Kidney glomerular epithelial cell (primary cell): ENCODE measurements at regions not wholly inside any gene's neighbourhood (a gene's known extent, or its start where the extent isn't known, plus 50 kb on each side); places are given as distances from the start of the nearest gene placed in this dataset.
"Not testable (repeated sequence)": the region's sequence is repeated elsewhere in the genome, so short reads cannot be mapped to it uniquely, and the experiment has no call there.

Experiments
- DNase-seq: peaks from one replicate; lab custom pipeline; 2025; lab: John Stamatoyannopoulos, UW

DNA sequence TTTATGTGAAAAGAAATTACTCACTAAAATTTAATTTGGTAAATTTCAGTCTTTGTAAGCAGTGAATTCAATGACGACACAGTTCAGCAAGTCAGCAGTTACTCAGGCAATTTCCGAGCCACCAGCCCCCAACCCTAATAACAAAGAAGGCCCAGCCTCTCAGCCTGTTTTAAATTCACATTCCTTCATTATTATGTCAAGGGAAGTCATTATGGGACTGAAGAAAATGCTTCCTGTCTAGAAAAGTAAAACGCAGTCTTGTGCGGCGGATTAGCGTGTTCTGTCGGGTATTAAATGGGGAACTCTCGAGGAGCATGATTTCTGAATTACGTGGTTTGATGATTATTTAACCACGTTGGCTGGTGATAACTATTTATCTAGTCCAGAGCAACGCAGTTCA, 177.6 kb downstream of the AIPL1 start:
- no peak for DNase-seq

DNA sequence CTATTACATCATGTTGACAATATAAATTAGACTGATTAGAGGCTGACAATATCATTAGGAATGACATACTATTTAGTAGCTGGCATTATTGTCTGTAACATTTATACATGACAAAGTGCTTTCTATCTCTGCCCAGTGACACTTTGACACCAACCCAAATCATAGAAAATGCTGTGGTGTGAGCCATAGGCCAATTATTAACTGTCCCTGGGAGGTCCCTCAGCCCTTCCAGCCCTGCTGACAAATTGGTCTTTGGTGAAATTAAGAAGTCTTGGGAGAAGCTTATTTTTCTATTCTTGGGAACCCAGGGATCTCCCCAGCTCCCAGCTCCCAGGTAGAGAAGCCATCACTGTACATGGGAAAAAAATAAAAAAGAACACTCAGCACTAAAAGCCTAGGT, 179.6 kb downstream of the AIPL1 start:
- no peak for DNase-seq

GRCh38 chr17:6254036-6254435, 180.9 kb downstream of the AIPL1 start:
- no peak for DNase-seq

DNA sequence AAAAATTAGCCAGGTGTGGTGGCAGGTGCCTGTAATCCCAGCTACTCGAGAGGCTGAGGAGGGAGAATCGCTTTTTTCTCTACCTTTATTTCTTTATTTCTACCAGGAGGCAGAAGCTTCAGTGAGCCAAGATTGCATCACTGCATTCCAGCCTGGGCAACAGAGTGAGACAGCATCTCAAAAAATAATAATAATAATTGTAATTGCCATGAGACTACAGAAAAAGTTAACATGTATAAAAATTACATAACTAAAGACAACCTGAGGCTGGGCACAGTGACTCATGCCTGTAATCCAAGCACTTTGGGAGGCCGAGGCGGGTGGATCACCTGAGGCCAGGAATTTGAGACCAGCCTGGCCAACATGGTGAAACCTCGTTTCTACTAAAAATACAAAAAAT, 181.5 kb downstream of the WSCD1 start:
- not testable (repeated sequence) for DNase-seq

GRCh38 chr17:6249732-6250131, 179.6 kb downstream of the WSCD1 start:
- no peak for DNase-seq

GRCh38 chr17:6248061-6248460, 177.9 kb downstream of the WSCD1 start:
- no peak for DNase-seq

- no peak for DNase-seq
These were observed 175.4 kb downstream of the WSCD1 start for GRCh38 chr17:6245301-6246177.

- no peak for DNase-seq
These were observed 174.6 kb downstream of the WSCD1 start for GRCh38 chr17:6244796-6245195.

GRCh38 chr17:6244253-6244652, 174.1 kb downstream of the WSCD1 start:
- no peak for DNase-seq

- no peak for DNase-seq
These were observed 173.0 kb downstream of the WSCD1 start for GRCh38 chr17:6243186-6243585.

DNA sequence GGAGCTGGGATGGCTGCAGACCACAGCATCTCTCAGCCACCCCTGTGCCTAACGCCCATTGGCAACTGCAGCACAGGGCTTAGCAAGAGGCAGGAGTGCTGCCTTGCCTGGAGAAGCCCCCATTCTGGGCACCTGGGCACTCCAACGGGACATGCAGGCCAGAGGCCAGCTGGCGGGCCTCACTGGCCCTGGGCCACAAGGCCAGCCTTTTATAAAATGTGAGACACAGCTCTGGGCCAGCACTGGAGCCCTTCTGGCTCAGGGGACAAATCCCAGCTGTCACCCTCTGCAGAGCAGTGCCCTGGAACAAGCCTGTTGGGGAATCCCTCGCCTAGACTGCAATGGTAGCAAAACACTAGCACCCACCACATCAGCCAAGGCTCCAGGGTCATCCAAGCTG, 171.8 kb downstream of the WSCD1 start:
- no peak for DNase-seq

DNA sequence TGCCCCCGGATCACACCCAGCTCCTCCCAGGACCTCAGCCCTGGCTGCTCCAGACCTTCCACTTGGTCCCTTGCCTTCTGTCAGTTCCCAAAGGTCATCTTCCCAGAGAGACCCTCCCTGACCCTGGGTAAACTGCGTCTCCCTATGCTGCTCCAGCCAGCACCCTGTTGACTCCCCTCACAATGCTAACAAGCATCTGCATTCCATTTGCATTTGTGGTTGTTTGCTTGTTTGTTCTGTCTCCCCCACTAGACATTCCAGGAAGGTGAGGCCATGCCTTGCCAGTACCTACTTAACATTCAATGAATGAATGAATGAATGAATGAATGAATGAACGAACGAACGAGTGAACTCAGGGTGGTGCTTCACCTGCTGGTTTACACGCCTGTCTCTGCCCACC, 171.2 kb downstream of the WSCD1 start:
- no peak for DNase-seq

DNA sequence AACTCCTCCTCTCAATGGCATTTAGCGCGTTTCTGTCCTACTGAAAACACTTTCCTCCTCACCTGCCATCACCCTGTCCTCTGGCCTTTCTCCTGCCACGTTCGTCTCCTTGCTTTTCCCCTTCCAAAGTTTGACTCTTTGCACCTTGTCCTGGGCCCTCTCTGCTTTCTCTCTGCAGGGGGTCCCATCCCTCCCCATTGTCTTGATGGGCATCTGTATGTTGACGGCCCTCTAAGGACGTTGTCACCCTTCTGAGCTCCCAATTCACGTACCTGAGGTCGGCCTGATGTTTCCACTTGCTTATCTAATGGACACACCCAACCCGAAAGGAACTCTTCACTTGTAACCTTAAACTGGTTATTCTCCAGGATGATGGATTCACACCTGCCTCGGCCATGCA, 170.4 kb downstream of the WSCD1 start:
- no peak for DNase-seq

GRCh38 chr17:6240001-6240400, 169.8 kb downstream of the WSCD1 start:
- no peak for DNase-seq

DNA sequence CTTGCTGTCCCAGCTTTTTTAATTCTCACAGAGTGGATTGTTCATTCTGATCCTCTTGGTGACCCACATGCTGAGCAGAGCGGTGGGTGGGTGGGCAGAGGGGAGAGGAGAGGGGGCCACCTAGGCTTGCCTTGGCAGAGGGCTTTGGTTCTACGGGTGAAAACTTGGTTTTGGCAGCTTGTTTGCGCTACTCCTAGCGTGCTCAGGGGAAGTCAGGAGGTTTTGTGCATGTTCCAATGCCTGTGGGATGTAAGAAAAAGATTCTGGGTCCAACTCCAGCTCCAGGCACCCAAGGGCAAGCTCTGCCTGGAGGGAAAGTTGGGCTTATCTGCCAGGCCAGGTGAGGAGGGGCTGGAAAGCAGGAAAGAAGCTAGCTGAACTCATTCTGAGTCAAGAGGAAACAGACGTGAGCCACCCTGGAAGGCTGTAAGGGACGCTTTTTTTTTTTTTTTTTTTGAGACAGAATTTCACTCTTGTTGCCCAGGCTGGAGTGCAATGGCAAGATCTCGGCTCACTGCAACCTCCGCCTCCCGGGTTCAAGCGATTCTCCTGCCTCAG, 169.1 kb downstream of the WSCD1 start:
- no peak for DNase-seq

DNA sequence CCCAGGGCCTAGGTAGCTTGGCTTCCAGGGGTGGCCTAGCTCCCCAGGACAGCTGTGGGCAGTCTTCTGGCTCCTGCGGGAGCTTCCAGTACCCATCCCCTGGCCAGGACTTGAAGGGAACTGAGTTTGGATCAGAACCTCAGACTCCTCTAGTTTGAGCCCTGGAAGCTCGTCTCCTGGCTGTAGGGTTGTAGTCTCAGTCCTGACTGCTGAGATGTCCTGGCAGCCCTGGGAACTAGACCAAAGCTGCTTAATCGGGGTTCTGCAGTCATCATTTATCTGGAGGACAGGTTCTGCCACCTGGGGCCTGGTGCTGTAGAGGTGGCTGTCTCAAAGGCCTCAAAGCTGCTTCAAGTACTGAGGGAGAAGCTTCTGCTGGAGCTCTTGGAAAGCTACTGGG, 163.7 kb downstream of the WSCD1 start:
- no peak for DNase-seq

GRCh38 chr17:6233339-6233738, 163.2 kb downstream of the WSCD1 start:
- no peak for DNase-seq

GRCh38 chr17:6232732-6233101, 162.5 kb downstream of the WSCD1 start:
- no peak for DNase-seq

DNA sequence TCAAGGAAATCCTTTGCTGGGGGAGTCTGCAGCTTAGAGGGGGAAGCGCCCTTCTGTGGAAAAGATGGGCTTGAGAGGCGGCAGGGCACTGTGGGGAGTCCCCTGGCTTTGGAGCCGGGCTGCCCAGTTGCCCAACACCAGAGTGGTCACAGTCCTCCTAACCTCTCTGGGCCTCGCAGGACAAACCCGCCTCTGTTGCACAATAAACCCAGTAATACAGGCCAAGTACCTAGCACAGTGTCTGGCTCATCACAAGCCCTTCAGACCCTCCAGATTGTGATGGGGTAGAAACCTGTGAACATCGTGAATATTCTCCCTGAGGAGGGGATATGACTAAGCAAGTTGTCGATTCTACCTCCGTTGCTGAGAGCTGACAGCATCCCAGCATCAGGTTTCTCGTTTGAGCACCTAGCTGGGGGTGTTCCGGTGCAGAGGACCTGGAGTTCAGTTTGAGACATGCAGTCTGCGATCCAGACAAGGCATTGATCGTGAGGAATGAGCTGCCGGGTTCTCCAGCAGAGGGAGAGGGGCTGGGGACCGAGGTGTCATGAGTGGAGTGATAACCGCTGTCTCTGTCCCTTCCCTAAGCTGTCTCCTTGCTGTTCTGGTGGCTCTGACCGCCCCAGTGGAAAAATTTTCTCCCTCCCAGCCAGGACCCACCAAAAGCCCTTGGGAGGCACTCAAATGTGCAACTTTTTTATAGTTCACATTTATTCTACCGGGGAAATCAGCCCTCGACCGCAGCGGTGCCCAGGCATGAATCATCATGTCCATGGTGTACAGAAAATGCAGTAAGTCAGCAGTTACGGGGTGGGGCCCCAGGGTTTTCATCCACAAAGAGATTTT, 161.9 kb downstream of the WSCD1 start:
- no peak for DNase-seq

GRCh38 chr17:6231465-6231864, 161.3 kb downstream of the WSCD1 start:
- no peak for DNase-seq

- no peak for DNase-seq
These were observed 148.2 kb downstream of the WSCD1 start for GRCh38 chr17:6218333-6218732.

DNA sequence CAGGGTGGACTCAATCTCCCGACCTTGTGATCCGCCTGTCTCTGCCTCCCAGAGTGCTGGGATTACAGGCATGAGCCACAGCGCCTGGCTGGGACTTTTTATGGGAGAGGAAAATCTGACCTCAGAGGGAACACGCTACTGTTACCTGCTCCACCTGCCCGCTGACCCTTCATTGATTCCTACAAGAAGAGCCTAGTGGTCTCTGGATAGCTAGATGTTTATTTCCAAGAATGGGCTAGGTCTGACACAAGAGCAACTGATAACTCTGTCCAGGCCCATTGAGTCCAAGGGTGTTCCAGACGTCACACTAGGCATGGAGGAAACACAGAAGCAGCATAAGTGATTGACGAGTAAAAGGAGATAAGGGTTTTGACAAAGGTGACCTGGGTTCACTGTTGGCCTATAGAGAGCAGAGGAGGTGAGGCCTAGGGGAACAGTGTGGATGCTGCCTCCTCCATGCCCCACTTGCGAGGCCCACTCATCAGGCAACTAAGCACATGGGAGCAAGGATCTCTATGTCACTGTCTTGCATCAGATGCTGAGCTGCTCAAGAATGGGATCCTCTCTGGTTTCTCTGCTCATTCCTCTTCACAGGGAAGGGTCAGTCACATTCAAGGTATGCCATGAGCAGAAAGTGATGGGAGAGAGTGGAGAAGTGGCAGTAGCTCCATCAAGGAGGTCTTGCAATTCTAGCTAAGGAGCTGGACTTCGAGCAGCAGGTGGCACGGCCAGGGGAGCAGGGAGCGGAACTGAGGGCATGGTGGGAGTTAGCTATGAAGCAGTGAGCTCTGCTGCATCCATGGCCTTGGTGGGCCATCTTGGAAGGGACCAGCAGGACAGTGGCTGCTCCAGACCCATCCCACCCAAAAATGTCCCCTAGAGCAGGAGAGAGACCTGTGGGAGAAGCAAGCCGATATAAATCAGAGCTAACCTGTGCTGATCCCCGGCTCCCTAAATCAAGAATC, 145.2 kb downstream of the WSCD1 start:
- DNase-seq, result no peak
